ENCODE measurements at regions not wholly inside any gene's neighbourhood (a gene's known extent, or its start where the extent isn't known, plus 50 kb on each side); places are given as distances from the start of the nearest gene placed in this dataset.

GRCh38 chr11:109309153-109309552 is 112.8 kb upstream of the C11orf87 start:
- 38% methylated on average over 1 of the region's 1 CpG for WGBS (ENCODE audit: insufficient coverage, low coverage, low lambda C conversion rate, missing lambda C conversion rate)
- H3K27ac ChIP-seq, result no peak overlapping the region
- no peaks in the 10 kb centered on the region for H3K36me3 ChIP-seq
- intact Hi-C loops (cut with DNase I), result no loop called here
- H3K4me1 ChIP-seq, result no peaks in the 10 kb centered on the region
- no peak overlapping the region for H3K4me3 ChIP-seq
- H3K9me3 ChIP-seq, result no peaks in the 10 kb centered on the region
- no peaks in the 10 kb centered on the region for H3K27me3 ChIP-seq
- ATAC-seq (no peak), DNase-seq (no peak)
- TF ChIP-seq CTCF (IDR thresholded peaks at IDR 0.05) (no peak), POLR2A (IDR thresholded peaks at IDR 0.05) (no peak)

- 77% methylated on average over 1 of the region's 1 CpG for WGBS (ENCODE audit: insufficient coverage, low coverage, low lambda C conversion rate, missing lambda C conversion rate)
- no peak overlapping the region for H3K4me3 ChIP-seq
- intact Hi-C loops (cut with DNase I), result no loop called here
- no peak for ATAC-seq
- no peaks in the 10 kb centered on the region for H3K36me3 ChIP-seq
- TF ChIP-seq CTCF (IDR thresholded peaks at IDR 0.05) (no peak), POLR2A (IDR thresholded peaks at IDR 0.05) (no peak)
- no peaks in the 10 kb centered on the region for H3K4me1 ChIP-seq
- H3K27ac ChIP-seq, result no peak overlapping the region
- no peak for DNase-seq
- no peaks in the 10 kb centered on the region for H3K9me3 ChIP-seq
- no peaks in the 10 kb centered on the region for H3K27me3 ChIP-seq
Observed at GRCh38 chr11:109317726-109318125, 104.3 kb upstream of the C11orf87 start.

GRCh38 chr11:109320595-109320994 is 101.4 kb upstream of the C11orf87 start:
- no peaks in the 10 kb centered on the region for H3K4me1 ChIP-seq
- H3K4me3 ChIP-seq, result no peak overlapping the region
- intact Hi-C loops (cut with DNase I), result no loop called here
- no peak for DNase-seq
- TF ChIP-seq POLR2A (IDR thresholded peaks at IDR 0.05) (no peak), CTCF (IDR thresholded peaks at IDR 0.05) (no peak)
- H3K27me3 ChIP-seq, result no peaks in the 10 kb centered on the region
- no peaks in the 10 kb centered on the region for H3K9me3 ChIP-seq
- H3K36me3 ChIP-seq, result no peaks in the 10 kb centered on the region
- no peak for ATAC-seq
- H3K27ac ChIP-seq, result no peak overlapping the region
- WGBS (ENCODE audit: insufficient coverage, low coverage, low lambda C conversion rate, missing lambda C conversion rate), result 33% methylated on average over 1 of the region's 1 CpG

DNA sequence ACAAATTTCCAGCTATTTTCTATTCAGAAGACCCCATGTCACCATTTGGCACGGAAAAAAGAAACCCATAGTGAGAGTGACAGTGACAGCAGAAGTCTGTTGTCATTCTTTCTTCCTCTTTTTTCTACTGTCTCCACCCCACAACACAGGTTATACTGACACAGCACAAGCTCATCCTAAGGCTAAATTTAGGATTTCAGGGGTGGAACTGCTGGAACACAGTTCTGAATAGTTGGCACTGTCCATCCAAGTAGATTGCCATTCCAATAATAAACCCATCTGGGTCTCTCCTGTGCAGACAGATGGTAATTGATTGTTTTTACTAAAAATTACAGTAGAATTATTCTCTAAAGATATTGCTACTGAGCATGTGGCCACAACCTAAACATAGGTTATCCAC is 95.2 kb upstream of the C11orf87 start:
- H3K4me1 ChIP-seq, result no peaks in the 10 kb centered on the region

More for the DNA sequence above, 95.2 kb upstream of the C11orf87 start:
- DNase-seq, result no peak
- no peak overlapping the region for H3K4me3 ChIP-seq
- no peaks in the 10 kb centered on the region for H3K27me3 ChIP-seq
- TF ChIP-seq POLR2A (IDR thresholded peaks at IDR 0.05), result no peak
- no peak for TF ChIP-seq CTCF (IDR thresholded peaks at IDR 0.05)
- WGBS (ENCODE audit: insufficient coverage, low coverage, low lambda C conversion rate, missing lambda C conversion rate), result 28% methylated on average over 1 of the region's 1 CpG
- intact Hi-C loops (cut with DNase I), result no loop called here
- no peaks in the 10 kb centered on the region for H3K36me3 ChIP-seq
- no peak overlapping the region for H3K27ac ChIP-seq
- no peak for ATAC-seq
- no peaks in the 10 kb centered on the region for H3K9me3 ChIP-seq

All from right lobe of liver (tissue), 6 donors.